GM12878 (cell line): ENCODE measurements at regions not wholly inside any gene's neighbourhood (a gene's known extent, or its start where the extent isn't known, plus 50 kb on each side); places are given as distances from the start of the nearest gene placed in this dataset.

Source experiments
- ATAC-seq: fragments of 200-7000 bp; cut with Tn5 transposase; 3 replicates; pipeline ENCODE4 v1.9.1; 2020; ENCODE audit warnings: mild to moderate bottlenecking, moderate library complexity
- BruUV-seq: library from RNA; stranded (reverse); fragments of 400-500 nt; replicated peaks from 2 replicates; lab custom pipeline; 2021; lab: Mats Ljungman, UMichigan
- CTCF ChIA-PET: fragments of 300-600 bp; sonication (Branson Sonifier 250); formaldehyde crosslinking; extraction: SDS; loops from one replicate; lab custom pipeline; 2021; ENCODE audit warnings: inconsistent platforms; lab: Yijun Ruan, JAX
- POLR2A ChIA-PET: fragments of 350-600 bp; formaldehyde crosslinking; extraction: SDS; loops from one replicate; lab custom pipeline; 2021; ENCODE audit warnings: inconsistent platforms; lab: Charles Lee
- RAD21 ChIA-PET: fragments of 300-600 bp; sonication (Branson Sonifier 250); formaldehyde crosslinking; loops from one replicate; lab custom pipeline; 2023; ENCODE audit warnings: antibody characterized with exemption; ENCODE audit not compliant: unreplicated experiment; lab: Charles Lee
- SMC1A ChIA-PET: fragments of 300-600 bp; sonication (Branson Sonifier 250); formaldehyde crosslinking; loops from one replicate; lab custom pipeline; 2023; ENCODE audit not compliant: unreplicated experiment, uncharacterized antibody; lab: Charles Lee
- DNase-seq: peaks from one replicate; pipeline ENCODE4 v3.0.0-alpha.2; 2011; ENCODE audit warnings: low read depth, low spot score
- FAIRE-seq: peaks from 3 replicates; lab custom pipeline; 2011; peaks lifted over from hg19 to GRCh38; lab: Jason Lieb, UNC
- H2AFZ ChIP-seq: 2 replicates; pipeline ENCODE4 v1.6.0; 2011; ENCODE audit warnings: low read depth, low read length, control low read depth; ENCODE audit not compliant: control insufficient read depth
- H3K27ac ChIP-seq: 2 replicates; pipeline ENCODE4 v1.5.1; 2011; ENCODE audit warnings: control low read depth; ENCODE audit not compliant: control insufficient read depth, insufficient read depth
- H3K27me3 ChIP-seq, 2 experiments: replicated peaks in 1 of 2; 2 replicates each; pipeline versions ENCODE4 v1.6.0 to v1.6.1; 2011; ENCODE audit warnings: low read length in 1 of 2; ENCODE audit not compliant: control insufficient read depth in 2 of 2, insufficient read depth in 2 of 2
- H3K36me3 ChIP-seq, 2 experiments: 2 replicates each; pipeline ENCODE4 v1.5.1; 2011; ENCODE audit warnings: low read length in 1 of 2; ENCODE audit not compliant: control insufficient read depth in 2 of 2, insufficient read depth in 2 of 2
- H3K4me1 ChIP-seq: 2 replicates; pipeline ENCODE4 v1.6.1; 2011; ENCODE audit warnings: mild to moderate bottlenecking, low read length, moderate library complexity, mixed read lengths; ENCODE audit not compliant: control insufficient read depth, insufficient read depth
- H3K4me2 ChIP-seq: 2 replicates; pipeline ENCODE4 v1.6.0; 2011; ENCODE audit warnings: control low read depth; ENCODE audit not compliant: control insufficient read depth, insufficient read depth
- H3K4me3 ChIP-seq: fragments of 200-600 bp; sonication (generic); 2 replicates; pipeline ENCODE4 v1.5.1; 2016
- H3K79me2 ChIP-seq: 2 replicates; pipeline ENCODE4 v1.6.0; 2011; ENCODE audit warnings: low read length; ENCODE audit not compliant: control insufficient read depth, insufficient read depth
- H3K9ac ChIP-seq: 2 replicates; pipeline ENCODE4 v1.8.0; 2011; ENCODE audit warnings: low read length, control low read depth, mixed read lengths; ENCODE audit not compliant: control insufficient read depth, insufficient read depth
- H3K9me3 ChIP-seq: replicated peaks from 3 replicates; pipeline ENCODE4 v1.5.1; 2011; ENCODE audit warnings: mild to moderate bottlenecking, low read length; ENCODE audit not compliant: control insufficient read depth, insufficient read depth
- H4K20me1 ChIP-seq: 2 replicates; pipeline ENCODE4 v1.6.0; 2011; ENCODE audit not compliant: control insufficient read depth, insufficient read depth
- EZH2 ChIP-seq: IDR thresholded peaks from 2 replicates; pipeline ENCODE4 v1.6.1; 2012; ENCODE audit warnings: low read depth, mild to moderate bottlenecking, control low read depth, inconsistent platforms, low read length, borderline replicate concordance; ENCODE audit not compliant: control insufficient read depth
- IRF4 ChIP-seq: IDR thresholded peaks from 2 replicates; pipeline ENCODE4 v1.6.1; 2011; ENCODE audit warnings: low read depth, low read length
- LARP7 ChIP-seq: fragments of 450-650 bp; IDR thresholded peaks from 2 replicates; pipeline ENCODE4 v1.6.1; 2017; ENCODE audit warnings: mild to moderate bottlenecking
- NFYB ChIP-seq: IDR thresholded peaks from 2 replicates; pipeline ENCODE4 v1.6.1; 2011; ENCODE audit warnings: low read depth, mild to moderate bottlenecking, low read length, improper control_type of control experiment, moderate library complexity; ENCODE audit not compliant: insufficient read depth
- NRF1 ChIP-seq: conservative IDR thresholded peaks from 2 replicates; pipeline ENCODE4 v1.6.1; 2011; ENCODE audit warnings: mild to moderate bottlenecking, low read depth, low read length, improper control_type of control experiment
- RBBP5 ChIP-seq: fragments of 200-600 bp; sonication (generic); conservative IDR thresholded peaks from 2 replicates; pipeline ENCODE4 v1.6.1; 2016
- STAT1 ChIP-seq: fragments of 450-650 bp; conservative IDR thresholded peaks from 2 replicates; pipeline ENCODE4 v1.6.1; 2014; ENCODE audit warnings: antibody characterized with exemption, mild to moderate bottlenecking
- WRNIP1 ChIP-seq: IDR thresholded peaks from 2 replicates; pipeline ENCODE4 v1.6.1; 2011; ENCODE audit warnings: low read depth, low read length, improper control_type of control experiment, borderline replicate concordance
- ZNF622 ChIP-seq: fragments of 450-650 bp; IDR thresholded peaks from 2 replicates; pipeline ENCODE4 v1.6.1; 2017; ENCODE audit warnings: mild to moderate bottlenecking, inconsistent platforms
- ZSCAN29 ChIP-seq: fragments of 450-650 bp; IDR thresholded peaks from 2 replicates; pipeline ENCODE4 v1.6.1; 2017; ENCODE audit warnings: mild to moderate bottlenecking, moderate library complexity
- WGBS: methylation state at CpG from one replicate; pipeline ENCODE4 v1.1.6; 2016; ENCODE audit warnings: low lambda C conversion rate; ENCODE audit not compliant: insufficient replicate concordance, insufficient coverage; ENCODE audit errors: missing lambda C conversion rate; 5-methylcytosine and 5-hydroxymethylcytosine counted together
- in situ Hi-C: fragments of 300-500 bp; cut with MboI; formaldehyde crosslinking; loops from 9 replicates; pipeline ENCODE4 v1.14.3; 2018; ENCODE audit warnings: mixed read lengths
- intact Hi-C: fragments of 100-400 bp; cut with micrococcal nuclease; formaldehyde crosslinking; loops from one replicate; pipeline ENCODE4 v1.14.2; 2022; ENCODE audit not compliant: unreplicated experiment
- TF ChIP-seq, protein P1 (sequence below): fragments of 450-650 bp; IDR thresholded peaks from 2 replicates; pipeline ENCODE4 v1.6.1; 2016; ENCODE audit warnings: mild to moderate bottlenecking
- TF ChIP-seq, protein P2 (sequence below): fragments of 450-650 bp; formaldehyde crosslinking; IDR thresholded peaks from 2 replicates; pipeline ENCODE4 v1.4.0; 2020; ENCODE audit warnings: mild to moderate bottlenecking, moderate library complexity
- TF ChIP-seq, protein P3 (sequence below): IDR thresholded peaks from 2 replicates; pipeline ENCODE4 v1.6.1; 2011; ENCODE audit warnings: low read depth, mild to moderate bottlenecking, low read length, moderate library complexity, borderline replicate concordance; ENCODE audit errors: extremely low read depth
- TF ChIP-seq, protein P4 (sequence below): fragments of 450-650 bp; IDR thresholded peaks from 2 replicates; pipeline ENCODE4 v1.6.1; 2018; ENCODE audit warnings: borderline replicate concordance, mild to moderate bottlenecking; ENCODE audit not compliant: partially characterized antibody
- TF ChIP-seq, protein P5 (sequence below): fragments of 450-650 bp; IDR thresholded peaks from 2 replicates; pipeline ENCODE4 v1.6.1; 2017; ENCODE audit warnings: low read depth, mild to moderate bottlenecking, moderate library complexity

DNA sequence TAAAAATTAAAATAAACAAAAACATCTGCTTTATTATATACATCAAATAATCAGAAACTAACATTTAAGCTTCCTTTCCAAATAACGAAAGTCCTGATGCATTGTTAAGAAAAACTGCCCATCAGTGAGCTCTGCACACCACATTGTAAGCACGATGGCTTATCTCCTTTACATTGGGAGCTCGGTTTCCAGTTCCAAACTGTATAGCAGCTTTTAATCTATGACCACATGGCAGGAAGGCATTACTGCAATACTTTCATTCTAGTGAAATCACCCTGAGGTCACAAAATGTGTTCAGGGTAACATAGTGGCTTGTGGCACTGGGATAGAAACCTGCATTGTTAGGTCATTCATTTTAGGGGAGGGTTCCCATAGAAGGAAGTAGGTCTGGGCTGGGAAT is 146.3 kb downstream of the ZNF22 start:
- H3K27ac ChIP-seq = no peak overlapping the region
- 15% methylated on average over 3 of the region's 3 CpGs for WGBS
- no peak overlapping the region for H3K9ac ChIP-seq
- ChIA-PET CTCF (no interaction called here), RAD21 (no interaction called here), POLR2A (no interaction called here), SMC1A (no interaction called here)
- ATAC-seq (no peak), DNase-seq (no peak), FAIRE-seq (no peak)
- no peaks in the 10 kb centered on the region for H3K79me2 ChIP-seq
- TF ChIP-seq, protein P1, sequence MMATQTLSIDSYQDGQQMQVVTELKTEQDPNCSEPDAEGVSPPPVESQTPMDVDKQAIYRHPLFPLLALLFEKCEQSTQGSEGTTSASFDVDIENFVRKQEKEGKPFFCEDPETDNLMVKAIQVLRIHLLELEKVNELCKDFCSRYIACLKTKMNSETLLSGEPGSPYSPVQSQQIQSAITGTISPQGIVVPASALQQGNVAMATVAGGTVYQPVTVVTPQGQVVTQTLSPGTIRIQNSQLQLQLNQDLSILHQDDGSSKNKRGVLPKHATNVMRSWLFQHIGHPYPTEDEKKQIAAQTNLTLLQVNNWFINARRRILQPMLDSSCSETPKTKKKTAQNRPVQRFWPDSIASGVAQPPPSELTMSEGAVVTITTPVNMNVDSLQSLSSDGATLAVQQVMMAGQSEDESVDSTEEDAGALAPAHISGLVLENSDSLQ = no peak
- TF ChIP-seq RBBP5 (no peak), WRNIP1 (no peak), STAT1 (no peak), ZSCAN29 (no peak), IRF4 (no peak), NRF1 (no peak), EZH2 (no peak), LARP7 (no peak), NFYB (no peak), ZNF622 (no peak)
- TF ChIP-seq, protein P2, sequence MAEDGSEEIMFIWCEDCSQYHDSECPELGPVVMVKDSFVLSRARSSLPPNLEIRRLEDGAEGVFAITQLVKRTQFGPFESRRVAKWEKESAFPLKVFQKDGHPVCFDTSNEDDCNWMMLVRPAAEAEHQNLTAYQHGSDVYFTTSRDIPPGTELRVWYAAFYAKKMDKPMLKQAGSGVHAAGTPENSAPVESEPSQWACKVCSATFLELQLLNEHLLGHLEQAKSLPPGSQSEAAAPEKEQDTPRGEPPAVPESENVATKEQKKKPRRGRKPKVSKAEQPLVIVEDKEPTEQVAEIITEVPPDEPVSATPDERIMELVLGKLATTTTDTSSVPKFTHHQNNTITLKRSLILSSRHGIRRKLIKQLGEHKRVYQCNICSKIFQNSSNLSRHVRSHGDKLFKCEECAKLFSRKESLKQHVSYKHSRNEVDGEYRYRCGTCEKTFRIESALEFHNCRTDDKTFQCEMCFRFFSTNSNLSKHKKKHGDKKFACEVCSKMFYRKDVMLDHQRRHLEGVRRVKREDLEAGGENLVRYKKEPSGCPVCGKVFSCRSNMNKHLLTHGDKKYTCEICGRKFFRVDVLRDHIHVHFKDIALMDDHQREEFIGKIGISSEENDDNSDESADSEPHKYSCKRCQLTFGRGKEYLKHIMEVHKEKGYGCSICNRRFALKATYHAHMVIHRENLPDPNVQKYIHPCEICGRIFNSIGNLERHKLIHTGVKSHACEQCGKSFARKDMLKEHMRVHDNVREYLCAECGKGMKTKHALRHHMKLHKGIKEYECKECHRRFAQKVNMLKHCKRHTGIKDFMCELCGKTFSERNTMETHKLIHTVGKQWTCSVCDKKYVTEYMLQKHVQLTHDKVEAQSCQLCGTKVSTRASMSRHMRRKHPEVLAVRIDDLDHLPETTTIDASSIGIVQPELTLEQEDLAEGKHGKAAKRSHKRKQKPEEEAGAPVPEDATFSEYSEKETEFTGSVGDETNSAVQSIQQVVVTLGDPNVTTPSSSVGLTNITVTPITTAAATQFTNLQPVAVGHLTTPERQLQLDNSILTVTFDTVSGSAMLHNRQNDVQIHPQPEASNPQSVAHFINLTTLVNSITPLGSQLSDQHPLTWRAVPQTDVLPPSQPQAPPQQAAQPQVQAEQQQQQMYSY = no peak
- TF ChIP-seq, protein P3, sequence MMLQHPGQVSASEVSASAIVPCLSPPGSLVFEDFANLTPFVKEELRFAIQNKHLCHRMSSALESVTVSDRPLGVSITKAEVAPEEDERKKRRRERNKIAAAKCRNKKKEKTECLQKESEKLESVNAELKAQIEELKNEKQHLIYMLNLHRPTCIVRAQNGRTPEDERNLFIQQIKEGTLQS = no peak
- TF ChIP-seq, protein P4, sequence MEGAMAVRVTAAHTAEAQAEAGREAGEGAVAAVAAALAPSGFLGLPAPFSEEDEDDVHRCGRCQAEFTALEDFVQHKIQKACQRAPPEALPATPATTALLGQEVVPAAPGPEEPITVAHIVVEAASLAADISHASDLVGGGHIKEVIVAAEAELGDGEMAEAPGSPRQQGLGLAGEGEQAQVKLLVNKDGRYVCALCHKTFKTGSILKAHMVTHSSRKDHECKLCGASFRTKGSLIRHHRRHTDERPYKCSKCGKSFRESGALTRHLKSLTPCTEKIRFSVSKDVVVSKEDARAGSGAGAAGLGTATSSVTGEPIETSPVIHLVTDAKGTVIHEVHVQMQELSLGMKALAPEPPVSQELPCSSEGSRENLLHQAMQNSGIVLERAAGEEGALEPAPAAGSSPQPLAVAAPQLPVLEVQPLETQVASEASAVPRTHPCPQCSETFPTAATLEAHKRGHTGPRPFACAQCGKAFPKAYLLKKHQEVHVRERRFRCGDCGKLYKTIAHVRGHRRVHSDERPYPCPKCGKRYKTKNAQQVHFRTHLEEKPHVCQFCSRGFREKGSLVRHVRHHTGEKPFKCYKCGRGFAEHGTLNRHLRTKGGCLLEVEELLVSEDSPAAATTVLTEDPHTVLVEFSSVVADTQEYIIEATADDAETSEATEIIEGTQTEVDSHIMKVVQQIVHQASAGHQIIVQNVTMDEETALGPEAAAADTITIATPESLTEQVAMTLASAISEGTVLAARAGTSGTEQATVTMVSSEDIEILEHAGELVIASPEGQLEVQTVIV = no peak
- TF ChIP-seq, protein P5, sequence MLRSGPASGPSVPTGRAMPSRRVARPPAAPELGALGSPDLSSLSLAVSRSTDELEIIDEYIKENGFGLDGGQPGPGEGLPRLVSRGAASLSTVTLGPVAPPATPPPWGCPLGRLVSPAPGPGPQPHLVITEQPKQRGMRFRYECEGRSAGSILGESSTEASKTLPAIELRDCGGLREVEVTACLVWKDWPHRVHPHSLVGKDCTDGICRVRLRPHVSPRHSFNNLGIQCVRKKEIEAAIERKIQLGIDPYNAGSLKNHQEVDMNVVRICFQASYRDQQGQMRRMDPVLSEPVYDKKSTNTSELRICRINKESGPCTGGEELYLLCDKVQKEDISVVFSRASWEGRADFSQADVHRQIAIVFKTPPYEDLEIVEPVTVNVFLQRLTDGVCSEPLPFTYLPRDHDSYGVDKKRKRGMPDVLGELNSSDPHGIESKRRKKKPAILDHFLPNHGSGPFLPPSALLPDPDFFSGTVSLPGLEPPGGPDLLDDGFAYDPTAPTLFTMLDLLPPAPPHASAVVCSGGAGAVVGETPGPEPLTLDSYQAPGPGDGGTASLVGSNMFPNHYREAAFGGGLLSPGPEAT = no peak
- intact Hi-C loops (no loop called here), in situ Hi-C loops (no loop called here)
- H3K4me3 ChIP-seq = no peak overlapping the region
- no peaks in the 10 kb centered on the region for H3K9me3 ChIP-seq
- H3K36me3 ChIP-seq = no peaks in the 10 kb centered on the region
- no peak overlapping the region for H3K4me2 ChIP-seq
- H3K27me3 ChIP-seq = peaks cover 0 to 1% of the 10 kb centered on the region in 2 experiments; a peak in 2 of 4 replicates
- H2AFZ ChIP-seq = no peak overlapping the region
- BruUV-seq = no TSS peak
- H3K4me1 ChIP-seq = no peaks in the 10 kb centered on the region
- H4K20me1 ChIP-seq = no peaks in the 10 kb centered on the region
